ENCODE measurements at regions not wholly inside any gene's neighbourhood (a gene's known extent, or its start where the extent isn't known, plus 50 kb on each side); places are given as distances from the start of the nearest gene placed in this dataset.
A peak's percentile ranks its signal among the peaks of the same experiment; 100 is the strongest.
"Not testable (repeated sequence)": the region's sequence is repeated elsewhere in the genome, so short reads cannot be mapped to it uniquely, and the experiment has no call there.

GRCh38 chr3:11898611-11899325, 52.1 kb upstream of the TAMM41 start:
- DNase-seq = no peak

- not testable (repeated sequence) for DNase-seq
Observed at GRCh38 chr3:11899389-11899788, 52.7 kb upstream of the TAMM41 start.

- no peak for DNase-seq
Observed at GRCh38 chr3:11899826-11900225, 53.1 kb upstream of the TAMM41 start.

- DNase-seq = no peak
Observed at GRCh38 chr3:11900824-11901223, 54.1 kb upstream of the TAMM41 start.

GRCh38 chr3:11901286-11901875, 54.7 kb upstream of the TAMM41 start:
- DNase-seq = no peak

GRCh38 chr3:11903047-11903446, 56.4 kb upstream of the TAMM41 start:
- no peak for DNase-seq

- no peak for DNase-seq
Observed at GRCh38 chr3:11903447-11903846, 56.8 kb upstream of the TAMM41 start.

- DNase-seq = no peak
Observed at GRCh38 chr3:11904157-11904556, 57.5 kb upstream of the TAMM41 start.

- DNase-seq = no peak
Observed at GRCh38 chr3:11906407-11906806, 59.7 kb upstream of the TAMM41 start.

GRCh38 chr3:11907667-11908660, 61.3 kb upstream of the TAMM41 start:
- no peak for DNase-seq

- no peak for DNase-seq
Observed at GRCh38 chr3:11908981-11909698, 62.5 kb upstream of the TAMM41 start.

GRCh38 chr3:11909726-11910125, 63.0 kb upstream of the TAMM41 start:
- no peak for DNase-seq

GRCh38 chr3:11910216-11910930, 63.7 kb upstream of the TAMM41 start:
- DNase-seq = not testable (repeated sequence)

- DNase-seq = peak in 1 of 3 donors; percentile 4
Observed at GRCh38 chr3:11910971-11911531, 64.4 kb upstream of the TAMM41 start.

GRCh38 chr3:11911887-11912286, 65.2 kb upstream of the TAMM41 start:
- DNase-seq = not testable (repeated sequence)

- DNase-seq = no peak
Observed at GRCh38 chr3:11913316-11913715, 66.6 kb upstream of the TAMM41 start.

GRCh38 chr3:11914041-11914440, 67.4 kb upstream of the TAMM41 start:
- no peak for DNase-seq

GRCh38 chr3:11914651-11915050, 68.0 kb upstream of the TAMM41 start:
- no peak for DNase-seq

- DNase-seq = no peak
Observed at GRCh38 chr3:11915621-11916424, 69.1 kb upstream of the TAMM41 start.

GRCh38 chr3:11916425-11916762, 69.7 kb upstream of the TAMM41 start:
- DNase-seq = not testable (repeated sequence)

- no peak for DNase-seq
Observed at GRCh38 chr3:11917051-11917450, 70.4 kb upstream of the TAMM41 start.

All from suppressor macrophage treated with lipopolysaccharide for 1 hour (primary cell).